ENCODE measurements at regions not wholly inside any gene's neighbourhood (a gene's known extent, or its start where the extent isn't known, plus 50 kb on each side); places are given as distances from the start of the nearest gene placed in this dataset.

DNA sequence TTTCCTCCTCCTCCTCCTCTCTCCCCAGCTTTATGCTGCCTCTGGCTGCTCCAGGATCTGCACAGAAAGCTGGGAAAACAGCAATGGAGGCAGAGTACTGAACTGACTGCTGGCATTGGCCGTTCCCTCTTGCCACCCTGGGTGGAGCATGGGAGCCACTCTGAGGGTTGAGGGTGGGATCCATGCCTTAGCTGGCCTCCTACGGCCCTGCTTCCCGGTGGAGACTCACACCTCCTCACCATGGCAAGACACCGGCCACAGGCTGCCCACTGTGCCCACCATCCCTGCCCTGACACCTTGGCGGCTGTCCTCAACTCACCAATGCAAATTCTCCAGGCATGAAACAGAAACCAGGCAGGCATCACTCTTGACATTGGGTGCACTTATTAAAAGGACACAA is 832.3 kb upstream of the ID2 start:
- TF ChIP-seq, protein P1, sequence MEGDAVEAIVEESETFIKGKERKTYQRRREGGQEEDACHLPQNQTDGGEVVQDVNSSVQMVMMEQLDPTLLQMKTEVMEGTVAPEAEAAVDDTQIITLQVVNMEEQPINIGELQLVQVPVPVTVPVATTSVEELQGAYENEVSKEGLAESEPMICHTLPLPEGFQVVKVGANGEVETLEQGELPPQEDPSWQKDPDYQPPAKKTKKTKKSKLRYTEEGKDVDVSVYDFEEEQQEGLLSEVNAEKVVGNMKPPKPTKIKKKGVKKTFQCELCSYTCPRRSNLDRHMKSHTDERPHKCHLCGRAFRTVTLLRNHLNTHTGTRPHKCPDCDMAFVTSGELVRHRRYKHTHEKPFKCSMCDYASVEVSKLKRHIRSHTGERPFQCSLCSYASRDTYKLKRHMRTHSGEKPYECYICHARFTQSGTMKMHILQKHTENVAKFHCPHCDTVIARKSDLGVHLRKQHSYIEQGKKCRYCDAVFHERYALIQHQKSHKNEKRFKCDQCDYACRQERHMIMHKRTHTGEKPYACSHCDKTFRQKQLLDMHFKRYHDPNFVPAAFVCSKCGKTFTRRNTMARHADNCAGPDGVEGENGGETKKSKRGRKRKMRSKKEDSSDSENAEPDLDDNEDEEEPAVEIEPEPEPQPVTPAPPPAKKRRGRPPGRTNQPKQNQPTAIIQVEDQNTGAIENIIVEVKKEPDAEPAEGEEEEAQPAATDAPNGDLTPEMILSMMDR (conservative IDR thresholded peaks at IDR 0.05; ENCODE audit: low read depth, low read length) = no peak
- no peak for TF ChIP-seq EZH2 (IDR thresholded peaks at IDR 0.05; ENCODE audit: borderline replicate concordance, low read depth, low read length, poor library complexity, severe bottlenecking)
